ENCODE measurements at regions not wholly inside any gene's neighbourhood (a gene's known extent, or its start where the extent isn't known, plus 50 kb on each side); places are given as distances from the start of the nearest gene placed in this dataset.

DNA sequence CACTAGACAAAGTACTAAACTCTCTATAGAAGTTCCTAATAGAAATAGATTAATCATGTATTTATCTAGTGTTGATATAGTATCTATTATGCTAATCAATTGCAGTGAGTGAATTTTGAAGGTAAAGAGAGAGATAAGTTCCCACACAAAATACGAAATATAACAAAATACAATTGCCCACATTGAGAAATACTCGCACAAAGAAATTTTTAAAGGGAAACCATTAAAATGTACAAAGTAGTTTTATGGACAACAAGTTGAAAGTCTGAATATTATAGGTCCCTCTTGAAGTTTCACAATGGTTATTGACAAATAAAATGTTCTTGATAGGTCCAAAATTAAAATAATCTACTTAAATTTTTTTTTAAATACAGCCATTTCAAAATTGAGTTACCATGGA, 1031.1 kb downstream of the SORCS1 start:
- ATAC-seq (replicated peaks; ENCODE audit: extremely low read depth, poor library complexity, severe bottlenecking) (no peak), DNase-seq (ENCODE audit: low spot score in 2 of 2) (no peak)
- no peaks in the 10 kb centered on the region for H3K27me3 Mint-ChIP-seq
- peaks cover 26% of the 10 kb centered on the region for H3K9me3 Mint-ChIP-seq
- no peaks in the 10 kb centered on the region for H3K36me3 Mint-ChIP-seq (ENCODE audit: insufficient read depth)
- no peak overlapping the region for H3K4me3 Mint-ChIP-seq
- no peak overlapping the region for H3K27ac Mint-ChIP-seq (ENCODE audit: low read depth)
- no peaks in the 10 kb centered on the region for H3K4me1 Mint-ChIP-seq

DNA sequence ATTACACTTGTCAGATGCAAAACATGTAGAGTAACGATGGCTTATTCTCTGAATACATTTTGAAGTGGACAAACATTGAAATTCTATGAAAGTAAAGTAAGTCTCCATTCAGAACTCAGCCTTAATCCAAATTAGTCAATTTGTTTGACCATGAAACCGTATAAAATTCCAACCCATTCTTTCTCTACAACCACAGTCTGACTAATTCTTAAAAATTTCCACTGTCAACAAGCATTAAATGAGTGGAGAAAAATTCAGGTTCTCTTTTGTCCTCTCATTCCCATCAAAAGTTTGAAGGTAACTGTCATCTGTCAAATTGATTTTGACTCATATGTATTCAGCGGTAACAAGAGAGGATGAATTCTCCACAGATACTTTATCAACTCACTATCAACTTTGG, 1031.5 kb downstream of the SORCS1 start:
- ATAC-seq (replicated peaks; ENCODE audit: extremely low read depth, poor library complexity, severe bottlenecking): no peak
- no peaks in the 10 kb centered on the region for H3K27me3 Mint-ChIP-seq
- H3K27ac Mint-ChIP-seq (ENCODE audit: low read depth): no peak overlapping the region
- no peak for DNase-seq (ENCODE audit: low spot score in 2 of 2)
- H3K4me1 Mint-ChIP-seq: no peaks in the 10 kb centered on the region
- H3K4me3 Mint-ChIP-seq: no peak overlapping the region
- H3K36me3 Mint-ChIP-seq (ENCODE audit: insufficient read depth): no peaks in the 10 kb centered on the region
- peaks cover 21% of the 10 kb centered on the region for H3K9me3 Mint-ChIP-seq

DNA sequence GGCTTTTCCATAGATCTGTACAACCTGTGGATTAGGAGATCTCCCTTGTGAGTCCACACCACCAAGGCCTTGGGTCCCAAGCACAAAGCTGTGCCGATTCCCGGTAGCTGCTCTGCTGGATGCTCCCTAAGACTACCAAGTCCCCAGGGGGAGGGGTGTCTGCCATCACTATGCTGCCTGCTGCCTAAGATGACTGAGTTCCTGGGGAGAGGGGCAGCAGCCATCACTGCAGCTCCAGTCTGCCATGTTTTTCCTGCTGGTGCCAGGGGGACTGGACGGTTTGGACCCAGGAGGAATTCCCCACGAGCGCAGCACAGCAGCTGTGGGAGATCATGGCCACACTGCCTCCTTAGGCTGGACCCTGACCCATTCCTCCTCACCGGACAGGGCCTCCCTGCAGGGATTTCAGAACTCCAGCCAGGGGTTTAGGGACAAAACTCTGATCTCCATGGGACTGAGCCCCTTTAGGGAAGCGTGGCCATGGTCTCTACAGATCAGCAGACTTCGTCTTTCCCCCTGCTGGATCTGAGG, 1049.8 kb downstream of the SORCS1 start:
- H3K36me3 Mint-ChIP-seq (ENCODE audit: insufficient read depth): no peaks in the 10 kb centered on the region
- DNase-seq (ENCODE audit: low spot score in 2 of 2) (no peak), ATAC-seq (replicated peaks; ENCODE audit: extremely low read depth, poor library complexity, severe bottlenecking) (no peak)
- no peak overlapping the region for H3K4me3 Mint-ChIP-seq
- no peaks in the 10 kb centered on the region for H3K4me1 Mint-ChIP-seq
- no peaks in the 10 kb centered on the region for H3K27me3 Mint-ChIP-seq
- H3K27ac Mint-ChIP-seq (ENCODE audit: low read depth): no peak overlapping the region
- H3K9me3 Mint-ChIP-seq: peaks cover 34% of the 10 kb centered on the region

DNA sequence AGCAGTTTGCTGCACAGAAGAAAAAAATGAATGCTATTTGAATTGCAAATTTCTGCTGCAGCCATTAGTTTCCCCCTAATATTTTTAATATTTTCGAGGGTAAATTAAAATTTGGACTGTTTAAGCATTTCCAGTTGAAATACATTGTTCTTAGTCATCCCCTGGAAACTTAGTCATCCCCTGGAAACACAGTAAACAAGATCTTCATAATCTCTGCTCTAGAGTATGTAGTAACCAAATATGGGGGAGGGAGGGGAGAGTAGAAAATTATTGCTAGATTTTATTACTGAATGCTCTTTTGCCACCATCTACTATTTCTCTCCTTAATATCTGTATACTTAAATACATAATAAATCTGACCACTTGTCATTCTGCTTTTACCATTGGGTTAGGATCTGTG, 1053.3 kb downstream of the SORCS1 start:
- no peak overlapping the region for H3K4me3 Mint-ChIP-seq
- ATAC-seq (replicated peaks; ENCODE audit: extremely low read depth, poor library complexity, severe bottlenecking): no peak

DNA sequence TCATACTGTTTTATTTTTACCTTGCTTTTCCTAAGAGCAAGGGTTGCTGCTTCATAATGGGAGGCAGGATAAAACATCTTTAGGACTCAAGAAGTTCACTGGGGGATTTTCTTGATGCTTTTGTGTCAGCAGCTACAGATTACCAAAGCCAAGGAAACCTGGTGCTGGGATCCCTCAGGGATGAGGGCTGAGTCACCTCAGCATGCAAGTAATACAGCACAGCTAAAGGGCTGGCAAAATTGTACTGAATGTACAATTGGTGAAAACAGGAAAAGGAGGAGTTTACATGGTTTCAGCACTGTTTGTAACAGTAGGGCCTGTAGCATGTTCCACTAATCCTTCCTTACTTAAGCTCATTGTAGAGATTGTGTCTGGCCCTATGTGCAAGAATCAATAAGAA, 1056.8 kb downstream of the SORCS1 start:
- H3K9me3 Mint-ChIP-seq: peaks cover 11% of the 10 kb centered on the region
- no peaks in the 10 kb centered on the region for H3K27me3 Mint-ChIP-seq
- no peaks in the 10 kb centered on the region for H3K4me1 Mint-ChIP-seq
- H3K36me3 Mint-ChIP-seq (ENCODE audit: insufficient read depth): no peaks in the 10 kb centered on the region
- no peak overlapping the region for H3K4me3 Mint-ChIP-seq
- ATAC-seq (replicated peaks; ENCODE audit: extremely low read depth, poor library complexity, severe bottlenecking) (no peak), DNase-seq (ENCODE audit: low spot score in 2 of 2) (no peak)
- no peak overlapping the region for H3K27ac Mint-ChIP-seq (ENCODE audit: low read depth)

More for the DNA sequence above, 1053.3 kb downstream of the SORCS1 start:
- H3K4me1 Mint-ChIP-seq: no peaks in the 10 kb centered on the region
- no peaks in the 10 kb centered on the region for H3K27me3 Mint-ChIP-seq
- H3K9me3 Mint-ChIP-seq: peaks cover 13% of the 10 kb centered on the region
- no peak overlapping the region for H3K27ac Mint-ChIP-seq (ENCODE audit: low read depth)
- DNase-seq (ENCODE audit: low spot score in 2 of 2): no peak
- H3K36me3 Mint-ChIP-seq (ENCODE audit: insufficient read depth): no peaks in the 10 kb centered on the region

DNA sequence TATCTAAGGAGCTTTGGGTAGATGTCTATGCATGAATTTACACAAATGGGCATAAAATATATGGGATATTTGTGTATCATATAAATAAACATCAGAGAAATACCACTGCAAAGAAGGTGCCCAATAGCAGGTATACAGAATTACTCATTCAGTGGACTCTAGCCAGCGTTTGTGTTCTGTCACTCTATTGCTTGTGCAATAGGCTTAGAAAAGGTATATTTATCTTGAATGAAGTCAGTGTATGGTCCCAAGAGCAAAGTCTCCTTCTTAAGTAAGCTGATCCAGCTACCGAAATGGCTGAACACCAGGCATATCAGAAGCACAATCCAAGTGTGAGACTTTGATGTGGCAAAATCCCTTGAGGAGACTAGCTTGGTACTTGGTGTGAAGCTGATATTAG, 1058.4 kb downstream of the SORCS1 start:
- Mint-ChIP-seq H3K4me1 (no peaks in the 10 kb centered on the region), H3K36me3 (ENCODE audit: insufficient read depth) (no peaks in the 10 kb centered on the region), H3K9me3 (peaks cover 12% of the 10 kb centered on the region), H3K4me3 (no peak overlapping the region), H3K27ac (ENCODE audit: low read depth) (no peak overlapping the region), H3K27me3 (no peaks in the 10 kb centered on the region)
- ATAC-seq (replicated peaks; ENCODE audit: extremely low read depth, poor library complexity, severe bottlenecking) (no peak), DNase-seq (ENCODE audit: low spot score in 2 of 2) (no peak)

DNA sequence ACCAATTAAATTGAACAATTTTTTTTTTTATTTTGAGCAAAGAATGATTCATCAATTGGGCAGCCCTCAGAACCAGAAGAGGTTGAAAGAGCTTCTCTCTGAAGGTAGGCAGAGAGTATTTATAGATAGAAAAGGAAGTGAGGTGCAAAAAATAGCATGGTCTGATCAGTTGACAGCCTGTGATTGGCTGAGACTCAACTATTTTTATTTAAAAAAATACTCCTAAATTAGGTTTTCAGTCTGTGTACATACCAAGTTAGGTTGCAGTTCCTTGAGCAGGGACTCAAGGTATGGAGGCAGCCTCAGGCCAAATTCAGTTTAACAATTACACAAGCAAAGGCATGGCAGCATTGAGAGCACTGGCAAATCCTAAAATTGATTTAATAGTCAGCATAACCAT, 1074.7 kb downstream of the SORCS1 start:
- no peaks in the 10 kb centered on the region for H3K4me1 Mint-ChIP-seq
- DNase-seq (ENCODE audit: low spot score in 2 of 2) (no peak), ATAC-seq (replicated peaks; ENCODE audit: extremely low read depth, poor library complexity, severe bottlenecking) (no peak)
- no peaks in the 10 kb centered on the region for H3K36me3 Mint-ChIP-seq (ENCODE audit: insufficient read depth)
- peaks cover 6% of the 10 kb centered on the region for H3K9me3 Mint-ChIP-seq
- H3K4me3 Mint-ChIP-seq: no peak overlapping the region
- no peak overlapping the region for H3K27ac Mint-ChIP-seq (ENCODE audit: low read depth)
- no peaks in the 10 kb centered on the region for H3K27me3 Mint-ChIP-seq

DNA sequence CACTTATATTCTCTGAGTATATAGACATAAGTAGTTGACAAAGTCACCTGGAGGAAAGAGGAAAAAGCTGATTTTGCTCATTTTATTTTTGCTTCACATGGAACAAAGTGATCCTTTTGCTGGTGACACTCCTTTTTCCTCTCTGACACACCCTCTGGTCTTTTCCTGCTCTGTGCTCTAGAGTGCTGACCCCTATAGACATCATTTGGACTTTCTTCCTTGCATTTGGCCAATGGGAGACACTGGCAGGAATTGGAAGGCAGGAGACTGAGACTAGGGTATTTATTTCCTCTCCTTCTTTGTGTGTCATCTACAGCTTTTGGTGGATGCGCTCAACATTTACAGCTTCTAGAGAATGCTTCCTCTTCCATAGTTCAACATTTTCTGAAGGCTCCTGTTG, 1078.1 kb downstream of the SORCS1 start:
- Mint-ChIP-seq H3K4me1 (no peaks in the 10 kb centered on the region), H3K4me3 (no peak overlapping the region), H3K27me3 (no peaks in the 10 kb centered on the region), H3K36me3 (ENCODE audit: insufficient read depth) (no peaks in the 10 kb centered on the region), H3K27ac (ENCODE audit: low read depth) (no peak overlapping the region), H3K9me3 (no peaks in the 10 kb centered on the region)
- ATAC-seq (replicated peaks; ENCODE audit: extremely low read depth, poor library complexity, severe bottlenecking) (no peak), DNase-seq (ENCODE audit: low spot score in 2 of 2) (no peak)

DNA sequence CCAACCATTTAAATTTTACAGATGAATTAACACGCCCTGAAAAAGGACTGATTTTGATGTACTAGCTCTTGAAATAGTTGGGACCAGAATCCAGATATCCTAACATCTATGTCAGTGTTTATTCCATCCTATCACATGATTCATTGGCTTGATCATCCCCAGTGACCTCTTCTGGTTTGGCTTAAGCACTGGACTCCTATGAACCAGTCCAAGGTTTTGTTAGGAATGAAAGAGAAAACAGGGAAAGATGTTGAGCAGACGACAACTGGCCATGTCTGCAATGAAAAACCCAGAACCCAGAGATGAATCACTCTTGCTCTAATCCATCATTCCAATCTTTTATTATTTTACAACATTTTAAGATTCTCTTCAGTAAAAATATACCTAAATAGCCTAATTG, 1080.9 kb downstream of the SORCS1 start:
- ATAC-seq (replicated peaks; ENCODE audit: extremely low read depth, poor library complexity, severe bottlenecking) (no peak), DNase-seq (ENCODE audit: low spot score in 2 of 2) (no peak)
- no peaks in the 10 kb centered on the region for H3K27me3 Mint-ChIP-seq
- H3K36me3 Mint-ChIP-seq (ENCODE audit: insufficient read depth): no peaks in the 10 kb centered on the region
- no peak overlapping the region for H3K4me3 Mint-ChIP-seq
- H3K4me1 Mint-ChIP-seq: no peaks in the 10 kb centered on the region
- H3K27ac Mint-ChIP-seq (ENCODE audit: low read depth): no peak overlapping the region
- peaks cover under 1% of the 10 kb centered on the region for H3K9me3 Mint-ChIP-seq

DNA sequence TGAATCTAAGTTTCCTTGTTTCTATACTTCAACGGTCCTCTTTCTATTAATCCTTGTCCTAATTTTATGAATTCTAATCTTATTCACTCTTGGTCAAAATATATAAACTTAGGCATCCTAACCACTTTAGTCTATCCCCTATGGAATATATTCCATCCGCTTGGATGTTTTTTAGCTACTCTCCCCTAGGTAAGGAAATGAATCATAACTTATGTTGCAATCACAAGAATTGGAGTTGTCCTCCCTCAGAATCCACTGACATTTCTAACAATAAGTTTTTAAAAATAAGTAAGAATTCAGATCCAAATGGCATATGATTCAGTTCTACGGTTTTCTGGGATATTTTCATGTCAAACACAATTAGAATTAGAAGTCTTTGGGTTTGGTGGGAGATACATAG, 1081.6 kb downstream of the SORCS1 start:
- no peaks in the 10 kb centered on the region for H3K27me3 Mint-ChIP-seq
- no peaks in the 10 kb centered on the region for H3K4me1 Mint-ChIP-seq
- H3K4me3 Mint-ChIP-seq: no peak overlapping the region
- no peaks in the 10 kb centered on the region for H3K36me3 Mint-ChIP-seq (ENCODE audit: insufficient read depth)
- H3K27ac Mint-ChIP-seq (ENCODE audit: low read depth): no peak overlapping the region
- ATAC-seq (replicated peaks; ENCODE audit: extremely low read depth, poor library complexity, severe bottlenecking): no peak
- peaks cover 6% of the 10 kb centered on the region for H3K9me3 Mint-ChIP-seq
- DNase-seq (ENCODE audit: low spot score in 2 of 2): no peak

DNA sequence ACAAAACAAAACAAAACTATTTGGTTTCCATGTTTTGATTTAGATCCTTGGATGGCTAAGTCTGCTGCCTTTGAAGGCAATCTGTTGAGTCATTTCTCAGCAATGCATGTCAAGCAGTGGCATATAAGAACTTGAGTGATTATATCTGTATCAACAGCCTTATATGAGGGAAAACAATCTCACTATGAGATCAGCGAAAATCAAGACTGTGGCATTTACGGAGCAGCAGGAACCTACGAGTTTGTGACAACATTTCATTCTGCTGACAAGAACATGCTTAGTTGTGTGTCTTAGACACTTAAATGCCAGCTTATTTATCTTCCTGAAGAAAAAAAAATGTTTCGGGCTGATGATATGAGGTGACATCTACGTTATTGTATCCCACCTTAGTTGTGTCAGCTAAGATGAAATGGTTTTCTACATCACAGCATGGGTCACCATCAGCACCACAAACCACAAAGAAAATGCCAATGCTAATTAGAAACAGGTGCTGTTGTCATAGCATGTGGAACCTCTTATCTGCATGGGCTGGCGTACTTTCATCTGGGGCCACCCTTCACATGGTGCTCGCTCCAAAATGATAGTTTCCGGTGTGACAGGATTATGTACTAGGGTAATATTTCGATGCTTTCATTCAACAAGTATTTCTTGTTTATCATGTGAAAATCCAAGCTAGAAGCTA, 1085.5 kb downstream of the SORCS1 start:
- DNase-seq (ENCODE audit: low spot score in 2 of 2) (no peak), ATAC-seq (replicated peaks; ENCODE audit: extremely low read depth, poor library complexity, severe bottlenecking) (no peak)
- Mint-ChIP-seq H3K36me3 (ENCODE audit: insufficient read depth) (no peaks in the 10 kb centered on the region), H3K4me1 (no peaks in the 10 kb centered on the region), H3K9me3 (peaks cover 16% of the 10 kb centered on the region), H3K27ac (ENCODE audit: low read depth) (no peak overlapping the region), H3K27me3 (no peaks in the 10 kb centered on the region), H3K4me3 (no peak overlapping the region)

DNA sequence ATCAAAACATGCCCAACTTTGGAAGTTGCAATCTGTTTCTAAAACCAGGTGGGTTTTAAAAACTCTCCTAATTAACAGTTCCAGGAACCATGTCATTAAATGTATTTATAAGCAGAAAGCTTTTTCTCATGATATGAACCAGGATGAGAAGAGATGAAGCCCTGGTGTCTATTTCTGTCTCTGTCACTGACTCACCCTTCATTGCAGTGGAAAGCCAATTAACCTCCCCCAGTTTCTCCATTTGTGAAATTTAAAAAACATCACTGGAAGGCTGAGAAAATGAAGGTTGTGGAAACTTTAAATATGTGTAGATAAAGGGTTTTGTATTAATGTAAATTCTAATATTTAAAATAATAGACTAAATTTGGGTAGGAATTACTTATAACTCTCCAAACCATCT, 1088.0 kb downstream of the SORCS1 start:
- DNase-seq (ENCODE audit: low spot score in 2 of 2): no peak
- Mint-ChIP-seq H3K27ac (ENCODE audit: low read depth) (no peak overlapping the region), H3K4me3 (no peak overlapping the region), H3K27me3 (no peaks in the 10 kb centered on the region), H3K36me3 (ENCODE audit: insufficient read depth) (no peaks in the 10 kb centered on the region), H3K4me1 (no peaks in the 10 kb centered on the region), H3K9me3 (peaks cover 16% of the 10 kb centered on the region)
- no peak for ATAC-seq (replicated peaks; ENCODE audit: extremely low read depth, poor library complexity, severe bottlenecking)

DNA sequence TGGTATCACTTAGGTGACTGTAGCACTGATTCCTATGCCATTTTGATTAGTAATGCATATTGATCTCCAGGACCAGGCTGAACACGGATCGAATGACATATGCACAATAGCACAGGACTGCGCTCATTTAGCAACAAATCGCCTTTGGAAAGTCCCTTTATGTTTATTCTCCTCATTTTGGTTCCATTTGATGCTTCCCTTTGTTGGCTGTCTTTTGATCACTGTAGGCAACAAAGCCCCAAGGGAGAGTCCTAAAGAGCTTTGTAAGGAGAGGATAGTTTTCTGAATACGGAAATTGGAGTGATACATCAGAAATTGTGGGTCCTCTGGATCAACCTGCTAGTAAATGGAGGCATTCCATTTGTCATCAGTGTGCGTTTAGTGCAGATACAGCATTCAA, 1111.4 kb downstream of the SORCS1 start:
- Mint-ChIP-seq H3K36me3 (ENCODE audit: insufficient read depth) (peaks cover 3% of the 10 kb centered on the region), H3K9me3 (peaks cover 19% of the 10 kb centered on the region), H3K4me1 (no peaks in the 10 kb centered on the region), H3K27ac (ENCODE audit: low read depth) (no peak overlapping the region), H3K4me3 (no peak overlapping the region), H3K27me3 (no peaks in the 10 kb centered on the region)
- DNase-seq (ENCODE audit: low spot score in 2 of 2): no peak
- ATAC-seq (replicated peaks; ENCODE audit: extremely low read depth, poor library complexity, severe bottlenecking): no peak

Measured in central memory CD8-positive, alpha-beta T cell (primary cell).